Right atrium auricular region (tissue), 2 donors: ENCODE measurements at regions not wholly inside any gene's neighbourhood (a gene's known extent, or its start where the extent isn't known, plus 50 kb on each side); places are given as distances from the start of the nearest gene placed in this dataset.

Source experiments
- DNase-seq: peaks from one replicate; pipeline ENCODE4 v3.0.0-alpha.2; 2019; ENCODE audit warnings: low spot score
- H3K27ac ChIP-seq, 2 donors: fragments of 200-600 bp; sonication (generic); 1 replicate in 1 of 2; 2 replicates in 1 of 2; pipeline ENCODE4 v1.5.1; 2016 to 2019
- H3K27me3 ChIP-seq, 2 donors: fragments of 200-600 bp; sonication (generic); one replicate each; pipeline versions ENCODE4 v1.5.1 to v1.6.0; 2017 to 2019
- H3K36me3 ChIP-seq: fragments of 200-600 bp; sonication (generic); one replicate; pipeline ENCODE4 v1.5.1; 2016
- H3K4me1 ChIP-seq, 2 donors: fragments of 200-600 bp; sonication (generic); one replicate each; pipeline versions ENCODE4 v1.5.1 to v1.6.0; 2017 to 2019
- H3K4me3 ChIP-seq, 2 donors: fragments of 200-600 bp; sonication (generic); 1 replicate in 1 of 2; 2 replicates in 1 of 2; pipeline ENCODE4 v1.5.1; 2017 to 2019; ENCODE audit warnings: mild to moderate bottlenecking in 1 of 2, moderate library complexity in 1 of 2
- H3K9me3 ChIP-seq, 2 donors: fragments of 200-600 bp; sonication (generic); one replicate each; pipeline ENCODE4 v1.5.1; 2019
- TF ChIP-seq, protein P1 (sequence below), 2 donors: fragments of 200-600 bp; sonication (generic); IDR thresholded peaks; one replicate each; pipeline ENCODE4 v1.5.1; 2019; ENCODE audit warnings: antibody characterized with exemption in 2 of 2

DNA sequence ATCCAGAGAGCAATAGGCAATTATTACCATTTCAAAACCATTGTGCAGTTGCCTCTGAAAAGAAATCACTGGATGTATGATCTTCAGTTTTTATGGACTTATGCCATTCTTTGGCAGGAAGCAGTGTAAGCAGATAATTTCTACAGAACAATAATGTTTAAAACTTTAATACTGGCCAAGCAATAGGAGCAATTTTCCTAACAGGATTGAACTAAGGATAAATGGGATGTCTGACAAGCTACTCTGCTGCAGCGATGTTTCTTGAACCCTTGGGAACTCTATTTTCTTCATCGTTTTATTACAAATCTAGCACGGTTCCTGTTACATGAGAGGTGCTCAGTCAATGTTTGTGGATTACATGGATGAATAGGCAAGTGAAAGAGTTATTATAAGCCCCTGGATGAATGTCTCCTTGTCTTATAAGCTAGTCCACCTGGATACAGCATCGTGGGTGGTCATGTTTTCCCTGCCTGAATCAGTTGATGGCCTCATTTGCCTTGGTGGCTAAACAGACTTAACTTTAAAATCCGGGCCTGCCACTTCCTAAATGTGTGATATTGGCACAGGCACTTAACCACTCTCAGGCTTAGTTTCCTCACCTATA is 68.2 kb upstream of the MDM1 start:
- DNase-seq: no peak
- H3K27ac ChIP-seq: no peak overlapping the region
- H3K4me1 ChIP-seq: peaks cover 0 to 7% of the 10 kb centered on the region in 2 donors
- H3K36me3 ChIP-seq: no peaks in the 10 kb centered on the region
- TF ChIP-seq, protein P1, sequence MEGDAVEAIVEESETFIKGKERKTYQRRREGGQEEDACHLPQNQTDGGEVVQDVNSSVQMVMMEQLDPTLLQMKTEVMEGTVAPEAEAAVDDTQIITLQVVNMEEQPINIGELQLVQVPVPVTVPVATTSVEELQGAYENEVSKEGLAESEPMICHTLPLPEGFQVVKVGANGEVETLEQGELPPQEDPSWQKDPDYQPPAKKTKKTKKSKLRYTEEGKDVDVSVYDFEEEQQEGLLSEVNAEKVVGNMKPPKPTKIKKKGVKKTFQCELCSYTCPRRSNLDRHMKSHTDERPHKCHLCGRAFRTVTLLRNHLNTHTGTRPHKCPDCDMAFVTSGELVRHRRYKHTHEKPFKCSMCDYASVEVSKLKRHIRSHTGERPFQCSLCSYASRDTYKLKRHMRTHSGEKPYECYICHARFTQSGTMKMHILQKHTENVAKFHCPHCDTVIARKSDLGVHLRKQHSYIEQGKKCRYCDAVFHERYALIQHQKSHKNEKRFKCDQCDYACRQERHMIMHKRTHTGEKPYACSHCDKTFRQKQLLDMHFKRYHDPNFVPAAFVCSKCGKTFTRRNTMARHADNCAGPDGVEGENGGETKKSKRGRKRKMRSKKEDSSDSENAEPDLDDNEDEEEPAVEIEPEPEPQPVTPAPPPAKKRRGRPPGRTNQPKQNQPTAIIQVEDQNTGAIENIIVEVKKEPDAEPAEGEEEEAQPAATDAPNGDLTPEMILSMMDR (IDR thresholded peaks at IDR 0.05): no peak
- H3K27me3 ChIP-seq: no peaks in the 10 kb centered on the region
- H3K4me3 ChIP-seq: no peak overlapping the region
- no peaks in the 10 kb centered on the region for H3K9me3 ChIP-seq

DNA sequence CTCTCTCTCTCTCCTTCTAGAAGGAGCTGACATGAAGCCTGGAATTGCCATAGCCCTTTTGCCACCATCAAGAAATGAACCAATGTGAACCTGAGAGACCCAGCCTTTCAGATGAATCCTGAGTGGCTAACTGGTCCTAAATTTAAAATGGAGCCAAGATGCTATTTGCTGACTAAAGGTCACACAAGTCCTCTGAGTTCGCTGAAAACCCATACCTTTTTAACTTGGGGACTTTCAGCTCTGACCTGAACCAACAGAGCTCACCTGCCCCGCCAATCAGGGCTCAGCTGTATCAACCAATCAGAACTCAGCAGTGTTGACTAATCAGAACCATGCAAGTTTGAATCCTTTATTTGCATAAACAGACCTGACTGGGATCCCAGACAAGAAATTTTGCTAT is 70.3 kb upstream of the MDM1 start:
- H3K27ac ChIP-seq: no peak overlapping the region
- no peaks in the 10 kb centered on the region for H3K36me3 ChIP-seq
- H3K4me3 ChIP-seq: no peak overlapping the region
- no peaks in the 10 kb centered on the region for H3K27me3 ChIP-seq
- DNase-seq: no peak
- TF ChIP-seq, protein P1 (IDR thresholded peaks at IDR 0.05): no peak
- H3K9me3 ChIP-seq: no peaks in the 10 kb centered on the region
- peaks cover 0 to 26% of the 10 kb centered on the region in 2 donors for H3K4me1 ChIP-seq

DNA sequence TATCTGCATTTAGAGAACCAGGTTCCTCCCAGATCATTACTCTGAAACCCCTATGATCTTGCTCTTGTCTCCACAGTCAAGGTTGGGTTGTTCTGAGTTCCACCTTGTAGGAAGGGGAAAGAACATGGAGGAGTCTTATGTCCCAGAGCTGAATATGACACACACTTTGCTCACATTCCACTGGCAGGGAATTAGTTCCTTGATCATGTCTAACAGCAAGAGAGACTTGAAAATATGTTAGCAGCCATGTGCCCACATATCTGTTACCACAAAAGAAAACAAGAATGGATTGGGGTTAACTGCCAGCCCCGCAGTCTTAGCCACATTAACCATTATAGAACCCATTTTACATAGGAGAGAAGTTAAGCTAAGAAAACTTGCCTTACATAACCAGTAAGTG is 71.1 kb upstream of the MDM1 start:
- TF ChIP-seq, protein P1 (IDR thresholded peaks at IDR 0.05): no peak
- peaks cover 0 to 26% of the 10 kb centered on the region in 2 donors for H3K4me1 ChIP-seq
- no peaks in the 10 kb centered on the region for H3K27me3 ChIP-seq
- no peaks in the 10 kb centered on the region for H3K36me3 ChIP-seq
- H3K9me3 ChIP-seq: no peaks in the 10 kb centered on the region
- no peak for DNase-seq
- no peak overlapping the region for H3K4me3 ChIP-seq
- H3K27ac ChIP-seq: no peak overlapping the region

GRCh38 chr12:68403711-68404110 is 71.5 kb upstream of the MDM1 start:
- H3K36me3 ChIP-seq: no peaks in the 10 kb centered on the region
- DNase-seq: no peak

GRCh38 chr12:68405343-68405781 is 73.2 kb upstream of the MDM1 start:
- Histone ChIP-seq H3K27me3 (no peaks in the 10 kb centered on the region), H3K4me3 (no peak overlapping the region), H3K9me3 (no peaks in the 10 kb centered on the region), H3K36me3 (no peaks in the 10 kb centered on the region), H3K27ac (peak overlapping the region; percentile 41 to 87), H3K4me1 (peaks cover 0 to 26% of the 10 kb centered on the region in 2 donors)
- DNase-seq: no peak
- TF ChIP-seq, protein P1 (IDR thresholded peaks at IDR 0.05): no peak

More at GRCh38 chr12:68403711-68404110, 71.5 kb upstream of the MDM1 start:
- H3K27ac ChIP-seq: no peak overlapping the region
- TF ChIP-seq, protein P1 (IDR thresholded peaks at IDR 0.05): no peak
- H3K27me3 ChIP-seq: no peaks in the 10 kb centered on the region
- peaks cover 0 to 26% of the 10 kb centered on the region in 2 donors for H3K4me1 ChIP-seq
- no peak overlapping the region for H3K4me3 ChIP-seq
- no peaks in the 10 kb centered on the region for H3K9me3 ChIP-seq

DNA sequence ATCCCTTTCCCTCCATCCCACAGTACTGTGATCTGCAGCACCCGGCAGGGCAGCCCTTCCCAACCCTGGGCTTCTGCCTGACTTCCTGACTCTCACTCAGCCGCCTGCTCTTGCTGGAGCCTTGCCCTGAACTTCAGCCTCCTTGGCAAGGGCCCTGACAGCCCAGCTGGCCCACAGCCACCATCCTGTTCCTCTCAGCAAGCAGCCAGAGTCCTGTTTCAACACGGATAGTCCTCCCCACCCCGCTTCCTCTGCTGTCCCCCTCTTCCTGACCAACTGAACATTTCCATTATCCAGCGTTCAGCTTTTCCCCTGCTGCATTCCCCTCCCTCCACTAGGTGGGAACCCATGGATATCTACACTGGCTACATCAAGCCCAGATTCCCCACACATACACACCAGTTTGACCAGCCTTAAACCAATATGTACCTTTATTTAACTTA is 74.0 kb upstream of the MDM1 start:
- TF ChIP-seq, protein P1 (IDR thresholded peaks at IDR 0.05): peak in 1 of 2 donors; percentile 51
- Histone ChIP-seq H3K4me3 (no peak overlapping the region), H3K4me1 (peaks cover 0 to 26% of the 10 kb centered on the region in 2 donors), H3K27me3 (no peaks in the 10 kb centered on the region), H3K9me3 (no peaks in the 10 kb centered on the region), H3K36me3 (no peaks in the 10 kb centered on the region), H3K27ac (peak overlapping the region; percentile 41 to 87)
- DNase-seq: peak; percentile 97
